HG03175 (cell line): ENCODE measurements at regions not wholly inside any gene's neighbourhood (a gene's known extent, or its start where the extent isn't known, plus 50 kb on each side); places are given as distances from the start of the nearest gene placed in this dataset.

Source experiments
- ATAC-seq: cut with Tn5 transposase; IDR thresholded peaks from one replicate; pipeline ENCODE4 v1.9.1; 2021; ENCODE audit warnings: mild to moderate bottlenecking, moderate library complexity; ENCODE audit not compliant: unreplicated experiment

DNA sequence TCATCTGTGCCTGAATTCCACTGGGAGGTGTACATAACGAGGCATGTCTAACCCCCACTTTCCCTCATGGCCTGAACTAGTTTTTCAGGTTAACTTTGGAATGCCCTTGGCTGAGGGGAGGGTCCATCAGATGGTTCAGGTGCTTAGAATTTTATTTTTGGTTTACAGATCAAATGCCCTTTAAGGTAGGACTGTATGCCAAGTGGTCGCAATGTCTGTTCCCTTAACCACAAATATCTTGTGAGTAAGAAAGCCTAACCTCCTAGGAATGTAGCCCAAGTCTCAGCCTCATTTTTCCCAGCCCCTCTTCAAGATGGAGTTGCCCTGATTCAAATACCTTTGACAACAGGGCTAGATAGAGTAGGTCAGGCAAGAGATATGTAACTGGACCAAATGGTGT lies 78.4 kb downstream of the RNASET2 start:
- ATAC-seq, result no peak

GRCh38 chr6:166877349-166877748 lies 79.0 kb downstream of the RNASET2 start:
- no peak for ATAC-seq

GRCh38 chr6:166872531-166873009 lies 83.8 kb downstream of the RNASET2 start:
- no peak for ATAC-seq

- ATAC-seq, result no peak
Observed at GRCh38 chr6:166870602-166871208, 85.6 kb downstream of the RNASET2 start.

DNA sequence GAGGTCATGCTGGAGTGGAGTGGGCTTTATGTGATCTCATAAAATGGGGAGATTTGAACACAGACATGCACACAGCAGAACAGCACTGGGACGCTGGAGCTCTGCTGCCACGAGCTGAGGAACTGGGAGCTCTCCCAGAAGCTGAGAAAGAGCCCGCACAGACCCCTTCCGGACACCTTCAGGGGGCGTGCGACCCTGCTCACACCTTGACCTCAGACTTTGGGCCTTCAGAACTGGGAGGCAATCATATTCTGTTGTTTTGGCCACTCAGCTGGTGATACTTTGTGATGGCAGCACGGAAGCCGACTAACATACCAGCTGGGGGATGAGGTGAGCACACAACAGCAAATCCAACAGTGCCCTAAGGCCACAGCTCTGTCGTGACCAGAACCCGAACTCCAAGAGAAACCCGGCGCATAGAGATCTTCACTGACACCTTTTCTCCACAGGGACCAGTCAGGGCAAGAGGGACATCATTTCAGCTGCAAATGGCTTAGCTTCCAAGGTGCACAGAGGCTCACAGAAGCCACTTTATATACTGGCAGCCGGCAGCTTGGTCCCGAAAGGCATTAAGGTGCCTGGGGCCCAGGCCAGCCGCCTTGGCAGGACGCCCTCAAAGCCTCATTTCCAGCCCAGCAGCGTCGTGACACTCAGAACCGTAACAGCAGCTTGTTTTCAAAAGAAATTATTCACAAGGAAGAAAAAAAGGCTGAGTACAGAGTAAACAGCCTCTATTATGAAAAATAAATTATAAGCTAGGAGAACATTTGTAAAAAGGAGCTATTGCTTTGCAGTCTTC lies 89.3 kb downstream of the RNASET2 start:
- ATAC-seq, result no peak

DNA sequence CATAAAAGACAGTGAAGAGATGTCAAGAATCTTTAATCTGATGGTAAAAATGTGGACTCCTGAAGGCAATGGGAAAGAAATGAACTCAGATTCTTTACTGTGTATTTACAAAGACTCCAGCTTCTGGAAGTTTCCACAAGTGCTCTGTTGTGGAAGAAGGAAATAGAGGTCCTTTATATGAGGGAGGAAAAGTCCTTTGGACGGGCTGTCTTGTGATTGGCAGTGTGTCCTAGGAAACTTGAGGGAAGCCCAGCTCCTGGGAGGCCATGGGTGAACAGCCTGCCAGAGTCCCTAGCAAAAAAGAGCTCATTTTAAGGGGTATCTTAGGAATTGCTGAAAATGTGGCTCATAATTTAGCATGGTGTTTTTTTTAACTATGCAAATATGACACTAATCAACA lies 92.0 kb downstream of the RNASET2 start:
- no peak for ATAC-seq

- ATAC-seq, result peak; percentile 36
Observed at GRCh38 chr6:166862978-166863530, 93.3 kb downstream of the RNASET2 start.

- ATAC-seq, result peak; percentile 57
Observed at GRCh38 chr6:166862287-166862977, 93.9 kb downstream of the RNASET2 start.

DNA sequence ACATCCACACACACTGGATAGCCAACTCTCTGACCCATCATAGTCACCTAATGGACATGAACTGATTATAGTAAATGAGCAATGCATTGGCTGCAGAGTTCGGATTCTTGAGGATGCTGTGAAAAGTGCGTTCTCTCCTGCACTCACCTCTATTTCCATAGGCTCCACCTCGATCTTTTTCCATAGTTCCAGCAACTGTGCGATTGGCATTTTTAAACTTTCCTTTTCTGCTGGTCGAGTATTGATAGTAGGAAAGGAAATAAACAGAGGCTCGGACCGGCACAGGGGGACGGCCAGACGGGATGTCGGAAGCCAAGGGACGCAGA lies 94.4 kb downstream of the RNASET2 start:
- no peak for ATAC-seq

GRCh38 chr6:166861304-166861703 lies 95.0 kb downstream of the RNASET2 start:
- no peak for ATAC-seq

DNA sequence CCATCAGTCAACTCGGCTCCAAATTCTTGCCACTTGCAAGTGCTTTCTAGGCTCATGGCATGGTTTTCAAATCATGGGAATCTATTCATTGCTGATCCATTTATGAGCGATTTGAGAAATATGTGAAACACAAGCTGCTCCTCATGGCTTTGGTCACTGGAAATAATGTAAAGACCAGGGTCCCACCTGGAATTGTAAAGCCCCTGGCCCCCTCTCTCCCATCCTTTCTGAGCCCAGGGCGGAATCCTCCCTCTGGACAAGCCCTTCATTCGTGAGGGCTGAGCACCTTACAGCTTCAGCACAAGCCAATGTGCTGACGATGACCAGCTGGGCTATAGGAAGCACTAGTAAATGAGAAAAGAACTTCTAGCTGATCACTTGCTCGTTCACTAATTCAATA lies 96.0 kb downstream of the RNASET2 start:
- no peak for ATAC-seq

- ATAC-seq, result no peak
Observed at GRCh38 chr6:166855416-166855815, 100.9 kb downstream of the RNASET2 start.

DNA sequence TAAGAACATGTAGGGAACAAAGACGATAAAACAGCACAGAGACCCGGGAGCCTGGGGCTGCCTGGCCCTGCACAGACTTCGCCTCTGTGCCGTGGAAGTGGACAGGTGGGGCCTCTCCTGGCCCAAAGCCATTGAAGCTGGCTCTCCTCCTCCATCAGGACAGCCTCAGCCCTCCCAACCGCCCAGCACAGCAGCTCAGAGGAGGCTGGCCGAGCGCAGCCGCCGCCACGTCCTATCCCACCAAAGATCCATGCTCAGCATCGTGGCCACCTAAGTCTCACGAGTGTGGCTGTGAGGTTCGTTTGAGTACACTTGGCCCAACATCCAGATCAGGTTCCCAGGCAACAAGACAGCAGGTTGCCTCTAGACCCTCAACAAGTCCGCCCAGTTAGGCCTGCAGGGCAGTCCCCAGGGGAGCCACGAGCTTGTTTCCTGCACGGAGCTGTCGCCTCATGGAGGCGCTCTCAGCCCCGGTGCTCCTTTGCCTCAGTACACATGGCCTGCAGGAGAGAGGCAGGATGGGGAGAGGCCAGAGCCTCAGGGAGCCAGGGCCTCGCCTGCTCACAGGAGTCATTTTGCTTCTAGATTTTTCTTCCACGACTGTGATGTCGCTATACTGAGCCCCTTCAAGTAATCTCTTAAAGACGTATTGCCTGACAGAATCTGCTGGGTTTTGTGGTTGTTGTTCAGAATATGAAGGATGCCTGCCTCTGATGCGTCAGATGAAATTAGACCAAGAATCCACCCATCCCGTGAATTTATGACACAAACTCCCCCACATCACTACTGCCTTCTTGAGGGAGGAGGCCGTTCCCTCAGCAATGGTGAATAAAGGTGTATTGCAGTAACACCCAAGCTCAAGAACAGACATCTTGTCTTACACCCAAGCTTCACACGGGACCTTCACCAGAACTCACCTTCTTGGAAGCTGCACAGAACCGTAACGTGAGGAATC lies 102.7 kb downstream of the RNASET2 start:
- no peak for ATAC-seq

- no peak for ATAC-seq
Observed at GRCh38 chr6:166852451-166852975, 103.8 kb downstream of the RNASET2 start.

DNA sequence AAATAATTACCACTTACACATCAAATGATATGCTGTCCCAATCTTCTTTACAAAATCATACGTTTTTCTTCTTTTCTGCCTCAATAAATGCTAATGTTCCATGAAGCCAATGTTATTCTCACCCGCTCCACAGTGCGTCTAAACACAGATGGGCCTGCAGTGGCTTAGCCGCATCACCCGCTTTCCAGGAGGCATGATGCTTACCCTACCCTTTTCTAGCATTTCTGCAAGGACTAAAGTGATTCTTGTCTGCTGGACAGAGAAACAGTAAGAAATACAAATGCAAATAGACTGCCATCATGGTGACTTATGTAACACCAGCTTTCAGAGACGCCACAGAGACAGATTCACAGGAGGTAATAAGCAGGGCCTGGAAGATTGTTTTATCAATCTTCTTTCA lies 104.4 kb downstream of the RNASET2 start:
- no peak for ATAC-seq

DNA sequence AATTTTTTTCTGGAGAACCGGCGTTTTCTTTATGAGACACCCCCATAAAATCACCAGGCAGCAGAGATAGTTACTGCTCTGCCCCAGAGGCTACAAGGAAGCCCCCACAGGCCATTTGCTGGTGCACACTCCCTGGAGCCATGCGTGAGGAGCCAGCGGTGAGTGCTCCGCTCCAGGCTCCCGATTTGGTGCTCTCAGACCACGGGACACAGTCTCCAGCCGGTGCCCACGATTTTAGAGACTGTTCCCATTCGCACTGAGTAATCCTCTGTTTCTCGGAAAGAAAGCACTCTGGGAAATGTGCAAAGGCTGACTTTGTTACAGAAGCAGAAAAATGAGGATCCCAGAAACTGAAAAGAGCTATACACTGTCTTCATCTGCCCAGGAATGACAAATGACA lies 104.9 kb downstream of the RNASET2 start:
- no peak for ATAC-seq

GRCh38 chr6:166850677-166851076 lies 105.7 kb downstream of the RNASET2 start:
- ATAC-seq, result no peak

DNA sequence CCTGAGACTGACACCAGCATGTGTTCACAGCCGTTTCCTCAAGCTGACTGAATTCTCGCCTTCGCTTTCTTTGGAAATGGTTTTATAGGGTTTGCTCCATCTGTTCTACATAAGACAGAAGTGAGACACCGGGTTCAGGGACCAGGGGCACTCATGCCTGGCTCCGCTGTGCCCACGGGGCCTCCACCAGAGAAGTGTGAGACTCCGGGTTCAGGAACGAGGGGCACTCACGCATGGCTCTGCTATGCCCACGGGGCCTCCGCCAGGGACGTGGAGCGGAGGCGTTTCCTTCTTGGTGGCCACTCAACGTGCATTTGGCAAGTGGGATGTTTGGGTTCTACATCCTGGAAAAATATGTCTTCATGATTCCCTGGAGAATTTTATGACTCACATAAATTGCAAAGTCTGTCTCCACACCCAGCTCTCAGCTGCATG lies 106.6 kb downstream of the RNASET2 start:
- peak; percentile 50 for ATAC-seq

GRCh38 chr6:166848979-166849748 lies 107.2 kb downstream of the RNASET2 start:
- no peak for ATAC-seq
